ENCODE measurements at regions not wholly inside any gene's neighbourhood (a gene's known extent, or its start where the extent isn't known, plus 50 kb on each side); places are given as distances from the start of the nearest gene placed in this dataset.

DNA sequence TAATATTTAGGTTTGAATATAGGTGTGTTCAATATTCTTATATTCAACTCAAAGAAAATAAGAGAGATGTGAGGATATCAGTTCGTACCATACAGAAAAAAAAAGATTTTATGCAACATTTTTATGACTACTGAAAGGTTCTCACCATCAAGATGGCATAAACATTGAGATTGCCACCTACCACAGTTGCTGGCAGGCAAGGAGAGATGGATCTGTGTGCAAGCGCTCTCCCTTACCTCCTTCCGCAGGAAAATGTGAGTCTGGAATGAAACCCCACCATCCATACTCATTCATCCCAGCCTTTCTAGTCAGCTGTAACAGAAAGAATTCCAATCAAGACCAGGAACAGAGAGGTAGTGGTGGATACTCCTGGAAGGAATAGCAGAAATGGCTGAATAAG, 376.9 kb downstream of the PPP3CA start:
- DNase-seq: no peak
- no peaks in the 10 kb centered on the region for H3K9me3 ChIP-seq
- H3K36me3 ChIP-seq: no peaks in the 10 kb centered on the region
- H3K27me3 ChIP-seq: no peaks in the 10 kb centered on the region
- no peak for ATAC-seq
- no peak overlapping the region for H3K27ac ChIP-seq
- TF ChIP-seq, protein P1, sequence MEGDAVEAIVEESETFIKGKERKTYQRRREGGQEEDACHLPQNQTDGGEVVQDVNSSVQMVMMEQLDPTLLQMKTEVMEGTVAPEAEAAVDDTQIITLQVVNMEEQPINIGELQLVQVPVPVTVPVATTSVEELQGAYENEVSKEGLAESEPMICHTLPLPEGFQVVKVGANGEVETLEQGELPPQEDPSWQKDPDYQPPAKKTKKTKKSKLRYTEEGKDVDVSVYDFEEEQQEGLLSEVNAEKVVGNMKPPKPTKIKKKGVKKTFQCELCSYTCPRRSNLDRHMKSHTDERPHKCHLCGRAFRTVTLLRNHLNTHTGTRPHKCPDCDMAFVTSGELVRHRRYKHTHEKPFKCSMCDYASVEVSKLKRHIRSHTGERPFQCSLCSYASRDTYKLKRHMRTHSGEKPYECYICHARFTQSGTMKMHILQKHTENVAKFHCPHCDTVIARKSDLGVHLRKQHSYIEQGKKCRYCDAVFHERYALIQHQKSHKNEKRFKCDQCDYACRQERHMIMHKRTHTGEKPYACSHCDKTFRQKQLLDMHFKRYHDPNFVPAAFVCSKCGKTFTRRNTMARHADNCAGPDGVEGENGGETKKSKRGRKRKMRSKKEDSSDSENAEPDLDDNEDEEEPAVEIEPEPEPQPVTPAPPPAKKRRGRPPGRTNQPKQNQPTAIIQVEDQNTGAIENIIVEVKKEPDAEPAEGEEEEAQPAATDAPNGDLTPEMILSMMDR (IDR thresholded peaks at IDR 0.05): no peak
- intact Hi-C loops (cut with DNase I): no loop called here
- H3K4me3 ChIP-seq: no peak overlapping the region
- no peaks in the 10 kb centered on the region for H3K4me1 ChIP-seq

DNA sequence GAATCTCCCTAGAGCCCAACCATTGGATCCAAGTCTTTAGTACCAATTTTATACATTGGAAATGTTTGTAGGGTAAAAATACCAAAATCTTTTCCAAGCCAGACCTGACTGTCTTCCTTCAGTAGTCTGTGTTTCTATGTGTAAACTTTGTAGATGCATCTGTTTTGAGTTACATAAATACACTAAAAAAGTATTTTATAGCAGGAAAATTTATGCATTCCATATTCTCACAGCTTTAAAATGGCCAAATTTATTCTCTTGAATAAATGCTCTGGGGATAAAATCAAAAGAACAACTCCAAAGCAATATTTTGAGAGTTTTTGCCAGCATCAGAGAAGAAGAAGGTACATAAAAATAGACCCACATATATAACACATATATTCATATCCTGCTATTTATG, 377.4 kb downstream of the PPP3CA start:
- ATAC-seq: no peak
- H3K4me3 ChIP-seq: no peak overlapping the region
- TF ChIP-seq, protein P1 (IDR thresholded peaks at IDR 0.05): no peak
- no peaks in the 10 kb centered on the region for H3K9me3 ChIP-seq
- H3K4me1 ChIP-seq: no peaks in the 10 kb centered on the region
- intact Hi-C loops (cut with DNase I): no loop called here
- DNase-seq: no peak
- no peak overlapping the region for H3K27ac ChIP-seq
- H3K36me3 ChIP-seq: no peaks in the 10 kb centered on the region
- H3K27me3 ChIP-seq: no peaks in the 10 kb centered on the region

DNA sequence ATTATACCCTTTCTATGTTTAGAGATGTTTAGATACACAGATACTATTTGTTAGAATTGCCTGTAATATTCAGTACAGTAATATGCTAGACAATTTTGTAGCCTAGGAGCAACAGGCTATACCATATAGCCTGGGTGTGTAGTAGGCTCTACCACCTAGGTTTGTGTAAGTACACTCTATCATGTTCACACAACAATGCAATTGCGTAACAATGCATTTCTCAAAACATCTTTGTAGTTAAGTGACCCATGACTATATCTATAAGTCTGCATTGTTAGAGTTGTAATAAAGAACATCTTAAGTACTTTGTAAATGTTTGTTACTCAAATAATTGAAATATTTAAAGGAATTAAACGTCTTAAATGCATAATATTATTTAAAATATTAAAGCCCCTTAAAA, 379.3 kb downstream of the PPP3CA start:
- DNase-seq (no peak), ATAC-seq (no peak)
- no peaks in the 10 kb centered on the region for H3K4me1 ChIP-seq
- intact Hi-C loops (cut with DNase I): no loop called here
- no peaks in the 10 kb centered on the region for H3K27me3 ChIP-seq
- TF ChIP-seq, protein P1 (IDR thresholded peaks at IDR 0.05): no peak
- H3K4me3 ChIP-seq: no peak overlapping the region
- no peaks in the 10 kb centered on the region for H3K9me3 ChIP-seq
- no peak overlapping the region for H3K27ac ChIP-seq
- no peaks in the 10 kb centered on the region for H3K36me3 ChIP-seq

DNA sequence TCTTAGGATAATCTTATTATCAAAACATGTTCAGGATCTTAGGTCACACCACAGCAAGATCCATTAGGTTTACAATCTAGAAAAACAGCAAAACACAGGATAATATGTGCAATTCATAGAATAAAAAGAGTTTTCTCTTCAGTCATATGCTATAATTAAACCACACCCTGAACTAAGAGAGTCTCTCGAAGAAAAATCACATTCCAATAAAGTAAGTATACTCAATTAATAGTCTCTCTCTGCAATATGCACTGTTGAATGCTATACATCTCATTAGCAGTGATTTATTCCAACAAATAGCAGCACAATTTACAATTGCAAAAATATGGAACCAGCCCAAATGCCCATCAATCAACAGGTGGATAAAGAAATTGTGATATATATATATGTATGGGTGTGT, 383.7 kb downstream of the PPP3CA start:
- no peak for ATAC-seq
- no peaks in the 10 kb centered on the region for H3K4me1 ChIP-seq
- no peaks in the 10 kb centered on the region for H3K27me3 ChIP-seq
- no peaks in the 10 kb centered on the region for H3K9me3 ChIP-seq
- intact Hi-C loops (cut with DNase I): no loop called here
- no peak for DNase-seq
- H3K4me3 ChIP-seq: no peak overlapping the region
- H3K27ac ChIP-seq: no peak overlapping the region
- H3K36me3 ChIP-seq: no peaks in the 10 kb centered on the region
- TF ChIP-seq, protein P1 (IDR thresholded peaks at IDR 0.05): no peak

DNA sequence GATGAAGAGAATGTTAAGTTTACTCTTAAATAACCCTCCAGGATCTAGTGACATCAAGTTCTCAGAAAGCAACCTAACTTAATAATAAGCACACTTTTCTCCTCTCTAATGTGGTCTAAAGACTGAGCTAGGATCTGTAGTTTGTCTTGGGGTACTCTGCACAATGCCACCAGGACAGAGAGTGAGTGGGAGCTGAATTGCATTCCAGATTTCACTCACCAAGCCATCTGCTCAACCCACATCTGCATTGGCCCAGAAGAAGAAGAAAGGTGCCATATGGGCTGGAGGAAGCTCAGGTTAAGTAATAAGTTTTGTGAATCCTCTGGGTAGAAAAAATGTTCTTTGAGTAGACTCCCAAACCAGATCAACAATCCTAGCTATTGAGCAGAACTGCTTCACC, 384.6 kb downstream of the PPP3CA start:
- no peak overlapping the region for H3K4me3 ChIP-seq
- H3K4me1 ChIP-seq: no peaks in the 10 kb centered on the region
- H3K27ac ChIP-seq: no peak overlapping the region
- no peaks in the 10 kb centered on the region for H3K36me3 ChIP-seq
- H3K27me3 ChIP-seq: no peaks in the 10 kb centered on the region
- no peak for ATAC-seq
- DNase-seq: no peak
- H3K9me3 ChIP-seq: no peaks in the 10 kb centered on the region
- intact Hi-C loops (cut with DNase I): no loop called here
- TF ChIP-seq, protein P1 (IDR thresholded peaks at IDR 0.05): no peak

DNA sequence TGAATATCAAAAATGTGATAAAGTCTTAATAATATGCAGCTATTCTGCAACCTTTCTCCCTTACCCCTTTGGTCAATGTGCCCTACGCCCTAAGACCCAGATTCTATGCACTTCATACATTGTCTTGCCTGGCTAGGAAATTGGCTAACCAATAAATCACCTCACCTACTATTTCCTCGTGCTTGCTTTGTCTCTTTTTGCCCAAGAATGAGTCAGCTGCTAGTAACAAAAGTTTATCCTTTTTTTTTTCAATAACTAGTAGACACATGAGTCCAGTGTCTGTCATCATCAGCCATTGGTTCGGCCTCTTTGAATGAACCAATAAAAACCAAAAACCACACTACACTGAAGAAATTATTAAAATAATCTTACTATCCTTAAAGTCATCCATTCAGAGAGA, 387.1 kb downstream of the PPP3CA start:
- Histone ChIP-seq H3K27ac (no peak overlapping the region), H3K4me3 (no peak overlapping the region), H3K36me3 (no peaks in the 10 kb centered on the region), H3K27me3 (no peaks in the 10 kb centered on the region), H3K9me3 (no peaks in the 10 kb centered on the region), H3K4me1 (no peaks in the 10 kb centered on the region)
- intact Hi-C loops (cut with DNase I): no loop called here
- TF ChIP-seq, protein P1 (IDR thresholded peaks at IDR 0.05): no peak
- ATAC-seq (no peak), DNase-seq (no peak)
